GM12874 (cell line): ENCODE measurements at regions not wholly inside any gene's neighbourhood (a gene's known extent, or its start where the extent isn't known, plus 50 kb on each side); places are given as distances from the start of the nearest gene placed in this dataset.

Source experiments
- TF ChIP-seq, protein P1 (sequence below): IDR thresholded peaks from 2 replicates; pipeline ENCODE4 v1.5.1; 2011; ENCODE audit warnings: low read depth, mild to moderate bottlenecking, control low read depth, low read length, moderate library complexity; ENCODE audit not compliant: insufficient read depth

DNA sequence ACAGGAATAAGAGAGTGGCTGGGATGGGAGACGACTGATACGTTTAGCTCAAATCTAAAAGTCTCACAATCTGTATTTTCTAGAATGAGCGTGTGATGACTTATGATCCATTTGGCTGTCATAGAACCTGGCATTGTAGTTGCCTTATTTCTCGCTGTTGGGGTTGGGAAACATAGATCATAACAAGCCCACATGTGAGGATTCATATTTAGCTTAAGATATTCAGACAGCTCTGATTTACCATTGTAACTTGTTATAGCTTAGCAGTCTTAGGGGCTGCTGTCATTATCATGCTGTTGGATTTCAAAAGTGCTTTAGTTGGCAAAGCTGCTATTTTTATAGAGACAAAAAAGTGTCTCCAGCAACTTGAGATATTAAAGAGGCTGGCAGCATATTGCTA is 871.3 kb downstream of the ZPLD1 start:
- TF ChIP-seq, protein P1, sequence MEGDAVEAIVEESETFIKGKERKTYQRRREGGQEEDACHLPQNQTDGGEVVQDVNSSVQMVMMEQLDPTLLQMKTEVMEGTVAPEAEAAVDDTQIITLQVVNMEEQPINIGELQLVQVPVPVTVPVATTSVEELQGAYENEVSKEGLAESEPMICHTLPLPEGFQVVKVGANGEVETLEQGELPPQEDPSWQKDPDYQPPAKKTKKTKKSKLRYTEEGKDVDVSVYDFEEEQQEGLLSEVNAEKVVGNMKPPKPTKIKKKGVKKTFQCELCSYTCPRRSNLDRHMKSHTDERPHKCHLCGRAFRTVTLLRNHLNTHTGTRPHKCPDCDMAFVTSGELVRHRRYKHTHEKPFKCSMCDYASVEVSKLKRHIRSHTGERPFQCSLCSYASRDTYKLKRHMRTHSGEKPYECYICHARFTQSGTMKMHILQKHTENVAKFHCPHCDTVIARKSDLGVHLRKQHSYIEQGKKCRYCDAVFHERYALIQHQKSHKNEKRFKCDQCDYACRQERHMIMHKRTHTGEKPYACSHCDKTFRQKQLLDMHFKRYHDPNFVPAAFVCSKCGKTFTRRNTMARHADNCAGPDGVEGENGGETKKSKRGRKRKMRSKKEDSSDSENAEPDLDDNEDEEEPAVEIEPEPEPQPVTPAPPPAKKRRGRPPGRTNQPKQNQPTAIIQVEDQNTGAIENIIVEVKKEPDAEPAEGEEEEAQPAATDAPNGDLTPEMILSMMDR: no peak

DNA sequence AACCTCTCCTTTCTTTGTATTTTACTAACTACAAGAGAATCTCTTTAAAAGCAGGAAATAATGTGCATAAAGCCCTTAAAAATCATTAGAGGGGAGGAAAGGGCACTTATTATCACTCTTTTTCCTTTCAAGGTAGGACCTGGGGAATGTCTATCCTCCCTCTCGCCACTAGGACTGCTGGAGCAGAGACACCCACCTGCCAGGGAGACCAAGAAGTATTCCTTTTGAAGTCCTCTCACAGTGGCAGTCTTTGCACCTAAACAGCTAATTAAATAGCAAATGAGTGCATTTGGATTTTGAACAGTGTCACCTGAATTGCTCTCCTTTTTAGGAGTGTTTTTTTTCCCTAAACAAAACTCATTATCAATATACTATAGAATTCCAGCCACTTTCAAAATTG is 874.1 kb downstream of the ZPLD1 start:
- TF ChIP-seq, protein P1: no peak

DNA sequence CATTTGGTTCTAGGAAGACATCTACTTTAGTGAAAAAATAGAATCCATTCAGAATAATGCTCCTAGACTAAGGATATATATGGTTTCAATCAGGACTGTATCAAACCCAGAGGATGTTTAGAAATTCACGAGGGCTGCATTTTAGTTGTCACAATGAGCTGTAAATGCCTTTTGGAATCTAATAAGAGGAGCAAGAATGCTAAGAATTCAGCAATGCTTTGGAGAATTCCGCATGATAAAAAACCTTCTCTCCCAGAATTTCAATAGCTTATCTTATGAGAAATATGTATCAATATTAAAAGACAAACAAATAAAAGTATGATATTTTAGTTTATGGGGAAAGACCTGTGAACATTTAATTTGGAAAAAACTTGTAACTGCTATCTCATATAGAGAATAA is 885.1 kb downstream of the ZPLD1 start:
- TF ChIP-seq, protein P1: no peak

DNA sequence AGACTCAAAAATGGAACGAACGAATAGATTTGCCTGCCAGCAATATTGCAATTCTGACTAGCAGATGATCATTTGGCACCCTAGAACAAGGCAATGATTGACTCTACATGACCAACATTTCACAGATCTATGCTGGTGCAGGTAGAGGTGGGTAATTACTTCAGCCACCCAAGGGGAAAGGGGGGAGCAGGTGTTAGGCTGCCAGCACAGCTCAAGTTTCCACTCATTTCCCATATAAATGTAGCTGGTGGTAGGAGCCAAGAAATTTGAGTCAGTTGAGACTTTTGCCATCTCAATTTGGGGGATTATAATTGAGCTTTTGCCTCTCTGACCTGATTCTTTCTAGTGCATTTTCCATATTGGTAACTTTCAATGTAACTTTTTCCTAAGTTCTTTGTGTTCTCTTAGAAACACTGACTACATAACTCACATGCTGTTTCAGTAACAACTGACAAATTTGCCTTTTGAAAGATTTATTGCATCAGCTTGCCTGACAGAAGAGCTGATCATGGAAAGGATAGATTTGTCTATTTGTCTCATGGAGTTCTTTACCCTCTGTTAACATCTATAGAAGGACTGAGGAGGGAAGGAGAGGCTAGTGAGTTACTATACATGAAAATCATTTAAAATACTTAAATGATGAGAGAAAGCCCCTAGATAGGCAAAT is 902.5 kb downstream of the ZPLD1 start:
- TF ChIP-seq, protein P1: no peak

DNA sequence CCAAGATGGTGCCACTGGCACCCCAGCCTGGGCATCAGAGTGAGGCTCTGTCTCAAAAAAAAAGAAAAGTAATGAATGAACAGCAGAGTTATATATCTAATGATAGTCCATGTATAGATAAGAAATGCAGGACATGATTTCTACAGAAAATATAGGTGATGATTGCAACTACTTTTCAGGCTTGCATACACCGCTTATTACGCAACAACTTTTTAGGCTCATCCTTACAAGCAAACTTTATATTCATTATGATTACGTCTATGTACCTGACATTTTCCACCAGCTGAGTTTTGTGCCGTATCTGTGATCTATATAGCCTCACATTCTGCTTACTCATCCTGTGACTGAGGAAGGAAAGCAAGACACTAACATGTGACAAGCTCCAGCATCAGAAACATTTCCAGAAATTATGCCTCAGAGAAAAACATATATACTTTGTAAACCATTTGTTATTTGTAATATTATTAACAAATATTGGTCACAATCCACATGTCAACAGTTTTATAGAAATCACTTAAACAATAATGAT is 906.3 kb downstream of the ZPLD1 start:
- TF ChIP-seq, protein P1: no peak

DNA sequence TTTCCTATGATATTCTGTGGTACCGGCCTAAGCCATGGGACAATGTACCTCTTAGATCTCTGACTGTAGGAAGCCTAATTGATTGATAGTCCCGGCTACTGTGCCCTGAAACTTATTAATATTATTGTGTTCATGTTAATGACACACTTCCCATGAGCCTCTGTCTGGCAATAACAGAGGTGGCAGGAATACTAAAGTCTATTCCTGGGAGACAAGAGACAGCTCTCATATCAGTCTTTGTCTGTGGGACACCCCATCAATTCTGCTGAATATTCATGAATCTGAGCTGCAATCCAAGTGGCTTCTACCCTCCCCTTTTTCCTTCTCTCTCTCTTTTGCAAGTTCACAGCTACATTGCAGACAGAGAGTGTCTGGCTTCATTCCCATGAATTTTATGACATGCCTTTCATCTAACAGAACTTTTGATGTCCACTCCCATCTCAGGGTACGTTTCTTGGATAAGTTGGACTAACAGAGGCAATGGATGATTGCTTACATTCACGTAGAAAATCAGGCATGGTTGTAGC is 907.5 kb downstream of the ZPLD1 start:
- TF ChIP-seq, protein P1: no peak

DNA sequence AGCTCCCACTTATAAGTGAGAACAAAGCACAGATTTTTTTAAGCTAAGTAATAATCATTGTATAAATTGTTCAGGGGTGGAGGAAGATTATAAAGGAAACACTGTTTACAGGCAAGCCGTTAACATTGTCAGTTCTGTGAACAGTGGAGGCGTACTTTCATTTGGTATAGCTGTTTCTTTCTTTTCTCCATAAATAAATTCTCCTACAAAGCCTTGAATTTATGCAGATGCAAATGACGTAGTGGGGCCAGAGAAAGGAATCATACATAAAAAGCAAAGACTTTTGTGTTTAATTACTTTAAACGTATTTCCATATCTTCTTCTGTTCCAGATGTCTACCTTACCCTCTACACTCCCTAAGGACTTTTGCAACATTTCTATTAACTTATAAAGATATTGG is 914.9 kb downstream of the ZPLD1 start:
- TF ChIP-seq, protein P1: no peak
